ENCODE measurements at regions not wholly inside any gene's neighbourhood (a gene's known extent, or its start where the extent isn't known, plus 50 kb on each side); places are given as distances from the start of the nearest gene placed in this dataset.

DNA sequence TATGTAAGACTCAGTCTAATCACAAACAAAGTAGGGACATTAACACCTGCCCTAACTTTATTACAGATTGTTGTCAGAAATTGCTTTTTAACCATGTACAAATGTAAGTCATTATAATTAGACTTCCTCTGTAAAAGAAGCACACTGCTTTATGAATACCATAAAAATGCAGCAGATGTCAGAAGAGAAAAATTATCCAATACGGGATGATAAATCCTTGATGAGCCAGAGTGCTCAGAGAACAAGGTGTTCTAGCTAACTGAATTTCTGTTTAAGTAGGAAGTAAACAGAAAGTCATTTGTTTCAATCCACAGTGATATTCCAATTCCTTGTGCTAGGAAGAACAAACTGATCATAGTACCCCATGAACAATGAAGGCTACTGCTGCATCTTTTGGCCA is 54.6 kb upstream of the BMPER start:
- WGBS (ENCODE audit: insufficient coverage), result no CpG with 5 or more reads among the region's 1 CpG
- Histone ChIP-seq H3K27me3 (ENCODE audit: control insufficient read depth in 2 of 2, insufficient read depth in 2 of 2, low read length in 2 of 2) (no peaks in the 10 kb centered on the region), H3K9ac (ENCODE audit: insufficient read depth, low read length, poor library complexity, severe bottlenecking) (no peak overlapping the region), H4K20me1 (ENCODE audit: insufficient read depth, low read length) (no peaks in the 10 kb centered on the region), H3K4me1 (ENCODE audit: control insufficient read depth in 1 of 2, insufficient read depth in 2 of 2, low read length in 2 of 2) (no peaks in the 10 kb centered on the region), H3K4me3 (replicated peaks in 1 of 3; ENCODE audit: low read depth in 2 of 3, low read length in 3 of 3) (no peak overlapping the region), H3K4me2 (replicated peaks; ENCODE audit: extremely low read depth, low read length, poor library complexity, severe bottlenecking) (no peak overlapping the region), H3K36me3 (replicated peaks in 1 of 2; ENCODE audit: control insufficient read depth in 1 of 2, insufficient read depth in 2 of 2, low read length in 2 of 2) (no peaks in the 10 kb centered on the region), H2AFZ (ENCODE audit: insufficient read depth, low read depth, low read length, poor library complexity, severe bottlenecking) (no peak overlapping the region), H3K9me3 (replicated peaks in 1 of 2; ENCODE audit: control insufficient read depth in 1 of 2, insufficient read depth in 1 of 2, low read length in 2 of 2) (no peaks in the 10 kb centered on the region), H3K79me2 (ENCODE audit: insufficient read depth, low read length) (no peaks in the 10 kb centered on the region), H3K27ac (ENCODE audit: low read depth in 1 of 2, low read length in 2 of 2) (no peak overlapping the region)
- no peak overlapping the region for H3K27ac Mint-ChIP-seq
- intact Hi-C loops (cut with micrococcal nuclease), result no loop called here
- H3K36me3 Mint-ChIP-seq, result no peaks in the 10 kb centered on the region
- H3K9me3 Mint-ChIP-seq, result peaks cover 0 to 6% (median 2%) of the 10 kb centered on the region in 7 donors
- H3K4me1 Mint-ChIP-seq, result peaks cover 4% of the 10 kb centered on the region
- H3K4me3 Mint-ChIP-seq, result no peak overlapping the region
- no peak for DNase-seq
- H3K27me3 Mint-ChIP-seq (ENCODE audit: low read depth in 3 of 3), result no peaks in the 10 kb centered on the region
- TF ChIP-seq, protein P1, sequence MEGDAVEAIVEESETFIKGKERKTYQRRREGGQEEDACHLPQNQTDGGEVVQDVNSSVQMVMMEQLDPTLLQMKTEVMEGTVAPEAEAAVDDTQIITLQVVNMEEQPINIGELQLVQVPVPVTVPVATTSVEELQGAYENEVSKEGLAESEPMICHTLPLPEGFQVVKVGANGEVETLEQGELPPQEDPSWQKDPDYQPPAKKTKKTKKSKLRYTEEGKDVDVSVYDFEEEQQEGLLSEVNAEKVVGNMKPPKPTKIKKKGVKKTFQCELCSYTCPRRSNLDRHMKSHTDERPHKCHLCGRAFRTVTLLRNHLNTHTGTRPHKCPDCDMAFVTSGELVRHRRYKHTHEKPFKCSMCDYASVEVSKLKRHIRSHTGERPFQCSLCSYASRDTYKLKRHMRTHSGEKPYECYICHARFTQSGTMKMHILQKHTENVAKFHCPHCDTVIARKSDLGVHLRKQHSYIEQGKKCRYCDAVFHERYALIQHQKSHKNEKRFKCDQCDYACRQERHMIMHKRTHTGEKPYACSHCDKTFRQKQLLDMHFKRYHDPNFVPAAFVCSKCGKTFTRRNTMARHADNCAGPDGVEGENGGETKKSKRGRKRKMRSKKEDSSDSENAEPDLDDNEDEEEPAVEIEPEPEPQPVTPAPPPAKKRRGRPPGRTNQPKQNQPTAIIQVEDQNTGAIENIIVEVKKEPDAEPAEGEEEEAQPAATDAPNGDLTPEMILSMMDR (IDR thresholded peaks at IDR 0.05), result no peak

GRCh38 chr7:33852838-33853237 is 52.5 kb upstream of the BMPER start:
- H3K9ac ChIP-seq (ENCODE audit: insufficient read depth, low read length, poor library complexity, severe bottlenecking), result no peak overlapping the region
- no peak overlapping the region for H2AFZ ChIP-seq (ENCODE audit: insufficient read depth, low read depth, low read length, poor library complexity, severe bottlenecking)
- DNase-seq, result no peak
- no peaks in the 10 kb centered on the region for H3K4me1 ChIP-seq (ENCODE audit: control insufficient read depth in 1 of 2, insufficient read depth in 2 of 2, low read length in 2 of 2)
- TF ChIP-seq, protein P1 (IDR thresholded peaks at IDR 0.05), result no peak
- no peak overlapping the region for H3K27ac ChIP-seq (ENCODE audit: low read depth in 1 of 2, low read length in 2 of 2)
- no peak overlapping the region for H3K4me3 ChIP-seq (replicated peaks in 1 of 3; ENCODE audit: low read depth in 2 of 3, low read length in 3 of 3)
- intact Hi-C loops (cut with micrococcal nuclease), result no loop called here
- no peaks in the 10 kb centered on the region for H3K27me3 ChIP-seq (ENCODE audit: control insufficient read depth in 2 of 2, insufficient read depth in 2 of 2, low read length in 2 of 2)
- H3K36me3 ChIP-seq (replicated peaks in 1 of 2; ENCODE audit: control insufficient read depth in 1 of 2, insufficient read depth in 2 of 2, low read length in 2 of 2), result no peaks in the 10 kb centered on the region
- no peaks in the 10 kb centered on the region for H4K20me1 ChIP-seq (ENCODE audit: insufficient read depth, low read length)
- no peak overlapping the region for H3K4me2 ChIP-seq (replicated peaks; ENCODE audit: extremely low read depth, low read length, poor library complexity, severe bottlenecking)
- no peaks in the 10 kb centered on the region for H3K79me2 ChIP-seq (ENCODE audit: insufficient read depth, low read length)
- Mint-ChIP-seq H3K27ac (no peak overlapping the region), H3K36me3 (no peaks in the 10 kb centered on the region), H3K9me3 (peaks cover 0 to 4% (median 0%) of the 10 kb centered on the region in 7 donors), H3K4me1 (peaks cover 4% of the 10 kb centered on the region), H3K4me3 (no peak overlapping the region), H3K27me3 (ENCODE audit: low read depth in 3 of 3) (peaks cover 0 to 3% (median 0%) of the 10 kb centered on the region in 3 donors)
- 82% methylated on average over 2 of the region's 3 CpGs for WGBS (ENCODE audit: insufficient coverage)
- no peaks in the 10 kb centered on the region for H3K9me3 ChIP-seq (replicated peaks in 1 of 2; ENCODE audit: control insufficient read depth in 1 of 2, insufficient read depth in 1 of 2, low read length in 2 of 2)
